ENCODE measurements at regions not wholly inside any gene's neighbourhood (a gene's known extent, or its start where the extent isn't known, plus 50 kb on each side); places are given as distances from the start of the nearest gene placed in this dataset.
"Not testable (repeated sequence)": the region's sequence is repeated elsewhere in the genome, so short reads cannot be mapped to it uniquely, and the experiment has no call there.

- no peak for DNase-seq
Observed at GRCh38 chr5:118603278-118603677, 385.1 kb downstream of the DTWD2 start.

GRCh38 chr5:118598311-118598710, 390.0 kb downstream of the DTWD2 start:
- no peak for DNase-seq

GRCh38 chr5:118597543-118597942, 390.8 kb downstream of the DTWD2 start:
- no peak for DNase-seq

GRCh38 chr5:118596255-118596654, 392.1 kb downstream of the DTWD2 start:
- no peak for DNase-seq

- no peak for DNase-seq
Observed at GRCh38 chr5:118593003-118593328, 395.4 kb downstream of the DTWD2 start.

GRCh38 chr5:118592229-118593002, 395.9 kb downstream of the DTWD2 start:
- no peak for DNase-seq

GRCh38 chr5:118590806-118591205, 397.5 kb downstream of the DTWD2 start:
- no peak for DNase-seq

- no peak for DNase-seq
Observed at GRCh38 chr5:118580949-118581348, 407.4 kb downstream of the DTWD2 start.

GRCh38 chr5:118578093-118578492, 410.3 kb downstream of the DTWD2 start:
- no peak for DNase-seq

- DNase-seq = no peak
Observed at GRCh38 chr5:118577621-118578020, 410.7 kb downstream of the DTWD2 start.

- DNase-seq = not testable (repeated sequence)
Observed at GRCh38 chr5:118570276-118570675, 418.1 kb downstream of the DTWD2 start.

- DNase-seq = not testable (repeated sequence)
Observed at GRCh38 chr5:118569596-118569995, 418.8 kb downstream of the DTWD2 start.

GRCh38 chr5:118565335-118565971, 422.9 kb downstream of the DTWD2 start:
- no peak for DNase-seq

- DNase-seq = no peak
Observed at GRCh38 chr5:118561971-118562370, 426.4 kb downstream of the DTWD2 start.

- no peak for DNase-seq
Observed at GRCh38 chr5:118561235-118561634, 427.1 kb downstream of the DTWD2 start.

GRCh38 chr5:118558871-118559270, 429.5 kb downstream of the DTWD2 start:
- DNase-seq = no peak

GRCh38 chr5:118557251-118557661, 431.1 kb downstream of the DTWD2 start:
- no peak for DNase-seq

GRCh38 chr5:118556792-118557191, 431.6 kb downstream of the DTWD2 start:
- no peak for DNase-seq

- no peak for DNase-seq
Observed at GRCh38 chr5:118555727-118556126, 432.6 kb downstream of the DTWD2 start.

- DNase-seq = no peak
Observed at GRCh38 chr5:118554981-118555380, 433.4 kb downstream of the DTWD2 start.

GRCh38 chr5:118554241-118554640, 434.1 kb downstream of the DTWD2 start:
- no peak for DNase-seq

- DNase-seq = no peak
Observed at GRCh38 chr5:118553662-118554061, 434.7 kb downstream of the DTWD2 start.

- no peak for DNase-seq
Observed at GRCh38 chr5:118552731-118553360, 435.5 kb downstream of the DTWD2 start.

GRCh38 chr5:118552146-118552545, 436.2 kb downstream of the DTWD2 start:
- no peak for DNase-seq
